K562 (cell line): ENCODE measurements at regions not wholly inside any gene's neighbourhood (a gene's known extent, or its start where the extent isn't known, plus 50 kb on each side); places are given as distances from the start of the nearest gene placed in this dataset.

Experiments used
- ATAC-seq: fragments of 200-7000 bp; cut with Tn5 transposase; 3 replicates; pipeline ENCODE4 v1.9.1; 2020; ENCODE audit warnings: moderate library complexity
- BruUV-seq: library from RNA; stranded (reverse); fragments of 400-500 nt; replicated peaks from 2 replicates; lab custom pipeline; 2021; lab: Mats Ljungman, UMichigan
- CTCF ChIA-PET: fragments of 300-600 bp; formaldehyde crosslinking; extraction: SDS; loops from one replicate; lab custom pipeline; 2021; ENCODE audit warnings: low intra/inter-chr PET ratio; lab: Yijun Ruan, JAX
- POLR2A ChIA-PET: fragments of 300-600, 350-650 bp; sonication (Branson Sonifier 250); formaldehyde crosslinking; extraction: SDS; loops from one replicate; lab custom pipeline; 2021; ENCODE audit warnings: antibody characterized with exemption, inconsistent platforms; lab: Yijun Ruan, JAX
- DNase-seq, 4 experiments: peaks; one replicate each; pipeline versions ENCODE4 v3.0.0 to v3.0.0-alpha.2; 2011 to 2018; ENCODE audit warnings: low spot score in 3 of 4, mixed read lengths in 3 of 4; ENCODE audit errors: extremely low read depth in 1 of 4
- FAIRE-seq: peaks from 2 replicates; lab custom pipeline; 2011; peaks lifted over from hg19 to GRCh38; lab: Jason Lieb, UNC
- H2AFZ ChIP-seq: 2 replicates; pipeline ENCODE4 v1.6.0; 2011; ENCODE audit warnings: low read depth, low read length, control low read depth, inconsistent platforms
- H3K27ac ChIP-seq: fragments of 200-600 bp; 3 replicates; pipeline ENCODE4 v1.8.0; 2011; ENCODE audit warnings: low read depth, mild to moderate bottlenecking, control low read depth, inconsistent platforms, low read length, moderate library complexity, mixed read lengths; ENCODE audit errors: extremely low read depth
- H3K27me3 ChIP-seq, 2 experiments: fragments of 300-600 bp in 1 of 2; 2 replicates in 1 of 2; 3 replicates in 1 of 2; pipeline versions ENCODE4 v1.6.0 to v1.8.0; 2011; ENCODE audit warnings: inconsistent platforms in 2 of 2, low read length in 2 of 2, mild to moderate bottlenecking in 1 of 2, mixed read lengths in 1 of 2, moderate library complexity in 1 of 2; ENCODE audit not compliant: control insufficient read depth in 2 of 2, insufficient read depth in 2 of 2
- H3K36me3 ChIP-seq: fragments of 300-600 bp; 3 replicates; pipeline ENCODE4 v1.8.0; 2011; ENCODE audit warnings: mild to moderate bottlenecking, low read length, inconsistent platforms; ENCODE audit not compliant: control insufficient read depth, insufficient read depth
- H3K4me1 ChIP-seq, 2 experiments: fragments of 200-600 bp in 1 of 2; replicated peaks in 1 of 2; 2 replicates in 1 of 2; 3 replicates in 1 of 2; pipeline versions ENCODE4 v1.5.1 to v1.8.0; 2011; ENCODE audit warnings: inconsistent platforms in 2 of 2, low read length in 2 of 2, mild to moderate bottlenecking in 1 of 2, mixed read lengths in 1 of 2, moderate library complexity in 1 of 2; ENCODE audit not compliant: control insufficient read depth in 2 of 2, insufficient read depth in 2 of 2
- H3K4me2 ChIP-seq: 2 replicates; pipeline ENCODE4 v1.6.1; 2011; ENCODE audit warnings: low read length, control low read depth, inconsistent platforms, mixed read lengths; ENCODE audit not compliant: insufficient read depth
- H3K4me3 ChIP-seq: fragments of 200-600 bp; sonication (generic), shearing (Covaris generic); 2 replicates; pipeline ENCODE4 v1.5.1; 2016; ENCODE audit warnings: control low read depth, inconsistent platforms
- H3K79me2 ChIP-seq: fragments of 200-600 bp; 3 replicates; pipeline ENCODE4 v1.8.0; 2011; ENCODE audit warnings: low read length, inconsistent platforms; ENCODE audit not compliant: control insufficient read depth, insufficient read depth
- H3K9ac ChIP-seq, 2 experiments: 2 replicates each; pipeline versions ENCODE4 v1.6.0 to v1.6.1; 2011; ENCODE audit warnings: low read depth in 2 of 2, low read length in 2 of 2, control low read depth in 1 of 2, inconsistent platforms in 1 of 2, mild to moderate bottlenecking in 1 of 2, mixed read lengths in 1 of 2; ENCODE audit not compliant: insufficient read depth in 1 of 2
- H3K9me1 ChIP-seq: one replicate; pipeline ENCODE4 v1.6.0; 2011; ENCODE audit warnings: inconsistent platforms, mild to moderate bottlenecking, low read length, moderate library complexity; ENCODE audit not compliant: control insufficient read depth, insufficient read depth
- H3K9me3 ChIP-seq: replicated peaks from 2 replicates; pipeline ENCODE4 v1.5.1; 2011; ENCODE audit warnings: low read depth, low read length, inconsistent platforms; ENCODE audit not compliant: control insufficient read depth, insufficient read depth
- H4K20me1 ChIP-seq: replicated peaks from 2 replicates; pipeline ENCODE4 v1.6.1; 2011; ENCODE audit warnings: low read length, inconsistent platforms, mixed read lengths; ENCODE audit not compliant: control insufficient read depth, insufficient read depth
- NFRKB ChIP-seq: fragments of 450-650 bp; IDR thresholded peaks from 2 replicates; pipeline ENCODE4 v1.6.1; 2016; ENCODE audit warnings: low read depth
- RBM34 ChIP-seq: fragments of 200-400 bp; formaldehyde crosslinking; IDR thresholded peaks from 2 replicates; pipeline ENCODE4 v1.6.1; 2018; ENCODE audit warnings: low read length, borderline replicate concordance; ENCODE audit not compliant: insufficient read depth
- ZNF431 ChIP-seq: sonication (generic); formaldehyde crosslinking; IDR thresholded peaks from 2 replicates; pipeline ENCODE4 v1.8.0; 2022; ENCODE audit warnings: mild to moderate bottlenecking, missing genetic modification reagents
- WGBS: fragments of 100-300 bp; shearing (Covaris generic); methylation state at CpG from one replicate; pipeline ENCODE4 v1.1.6; 2016; ENCODE audit warnings: low coverage, mixed read lengths; ENCODE audit not compliant: insufficient coverage; ENCODE audit errors: missing lambda C conversion rate; 5-methylcytosine and 5-hydroxymethylcytosine counted together
- in situ Hi-C: fragments of 300-500 bp; cut with MboI; formaldehyde crosslinking; loops from 4 replicates; pipeline ENCODE4 v1.15.0; 2018; ENCODE audit warnings: inconsistent platforms, mixed read lengths
- intact Hi-C: fragments of 100-400 bp; cut with micrococcal nuclease; formaldehyde crosslinking; loops from 2 replicates; pipeline ENCODE4 v1.14.2; 2022
- TF ChIP-seq, protein P1 (sequence below): fragments of 450-650 bp; IDR thresholded peaks from 2 replicates; pipeline ENCODE4 v1.6.1; 2014; ENCODE audit warnings: low read depth, mild to moderate bottlenecking, moderate library complexity, borderline replicate concordance
- TF ChIP-seq, protein P2 (sequence below): fragments of 450-650 bp; formaldehyde crosslinking; IDR thresholded peaks from 2 replicates; pipeline ENCODE4 v1.4.0; 2020; ENCODE audit warnings: mild to moderate bottlenecking, moderate library complexity
- TF ChIP-seq, protein P3 (sequence below): fragments of 200-800 bp; sonication (Bioruptor generic); IDR thresholded peaks from 2 replicates; pipeline ENCODE4 v1.6.1; 2017; ENCODE audit warnings: missing genetic modification characterization, missing compliant biosample characterization

DNA sequence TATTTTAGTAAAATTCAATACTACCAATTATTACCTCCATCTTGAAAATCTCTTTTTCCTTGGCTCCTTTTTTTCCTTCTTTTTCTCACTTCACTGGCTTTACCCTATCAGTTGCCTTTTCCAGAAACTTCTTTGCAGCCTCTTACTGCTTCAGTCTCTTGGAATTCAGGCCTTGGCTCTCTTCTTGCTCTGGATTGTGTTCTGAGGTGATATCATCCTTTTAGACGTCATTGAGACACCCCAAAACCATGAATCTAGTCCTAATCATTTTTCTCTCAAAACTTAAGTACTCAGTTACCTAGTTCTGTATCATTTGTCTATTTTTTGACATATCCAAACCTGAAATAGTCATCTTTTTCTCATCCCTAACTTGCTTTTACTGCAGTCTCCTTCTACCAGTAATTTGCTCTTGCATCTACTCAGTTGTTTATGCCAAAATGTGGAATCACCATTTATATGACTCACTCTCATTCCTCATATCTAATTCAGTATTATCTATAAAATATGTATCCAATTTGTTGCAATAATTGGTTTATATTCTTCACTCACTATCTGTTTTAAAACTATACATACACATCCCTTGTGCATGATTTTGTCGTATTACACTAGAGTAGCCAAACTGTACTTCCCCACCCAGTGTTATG is 703.2 kb upstream of the CCDC54 start (continued):
- TF ChIP-seq, protein P1, sequence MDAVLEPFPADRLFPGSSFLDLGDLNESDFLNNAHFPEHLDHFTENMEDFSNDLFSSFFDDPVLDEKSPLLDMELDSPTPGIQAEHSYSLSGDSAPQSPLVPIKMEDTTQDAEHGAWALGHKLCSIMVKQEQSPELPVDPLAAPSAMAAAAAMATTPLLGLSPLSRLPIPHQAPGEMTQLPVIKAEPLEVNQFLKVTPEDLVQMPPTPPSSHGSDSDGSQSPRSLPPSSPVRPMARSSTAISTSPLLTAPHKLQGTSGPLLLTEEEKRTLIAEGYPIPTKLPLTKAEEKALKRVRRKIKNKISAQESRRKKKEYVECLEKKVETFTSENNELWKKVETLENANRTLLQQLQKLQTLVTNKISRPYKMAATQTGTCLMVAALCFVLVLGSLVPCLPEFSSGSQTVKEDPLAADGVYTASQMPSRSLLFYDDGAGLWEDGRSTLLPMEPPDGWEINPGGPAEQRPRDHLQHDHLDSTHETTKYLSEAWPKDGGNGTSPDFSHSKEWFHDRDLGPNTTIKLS = no peak
- TF ChIP-seq NFRKB = no peak
- TF ChIP-seq, protein P2, sequence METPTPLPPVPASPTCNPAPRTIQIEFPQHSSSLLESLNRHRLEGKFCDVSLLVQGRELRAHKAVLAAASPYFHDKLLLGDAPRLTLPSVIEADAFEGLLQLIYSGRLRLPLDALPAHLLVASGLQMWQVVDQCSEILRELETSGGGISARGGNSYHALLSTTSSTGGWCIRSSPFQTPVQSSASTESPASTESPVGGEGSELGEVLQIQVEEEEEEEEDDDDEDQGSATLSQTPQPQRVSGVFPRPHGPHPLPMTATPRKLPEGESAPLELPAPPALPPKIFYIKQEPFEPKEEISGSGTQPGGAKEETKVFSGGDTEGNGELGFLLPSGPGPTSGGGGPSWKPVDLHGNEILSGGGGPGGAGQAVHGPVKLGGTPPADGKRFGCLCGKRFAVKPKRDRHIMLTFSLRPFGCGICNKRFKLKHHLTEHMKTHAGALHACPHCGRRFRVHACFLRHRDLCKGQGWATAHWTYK (CRISPR knock-in tag) = no peak
- TF ChIP-seq ZNF431 = no peak
- TF ChIP-seq, all 486 proteins: peak for 0

DNA sequence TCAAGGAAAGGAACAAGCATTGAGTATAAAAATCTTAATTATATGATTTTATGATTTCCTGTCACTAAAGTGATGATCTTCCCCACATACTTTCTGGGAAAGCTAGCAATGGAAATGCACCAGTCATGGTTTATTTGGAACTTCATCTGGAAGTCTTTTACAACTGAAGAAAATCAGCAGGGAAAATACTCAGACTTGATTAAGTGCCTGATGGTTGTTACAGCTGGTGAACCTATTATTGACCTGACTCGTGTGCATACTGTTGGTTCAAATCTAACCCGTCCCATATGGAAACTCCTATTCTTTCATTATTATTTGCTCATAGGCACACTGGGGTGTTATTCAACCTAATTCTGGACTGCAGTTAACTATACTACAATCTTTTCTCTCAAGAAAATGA is 701.8 kb upstream of the CCDC54 start:
- no peaks in the 10 kb centered on the region for H3K27me3 ChIP-seq
- FAIRE-seq = no peak
- 0% methylated on average over 2 of the region's 2 CpGs for WGBS
- no peaks in the 10 kb centered on the region for H4K20me1 ChIP-seq
- no peak overlapping the region for H3K4me2 ChIP-seq
- no peaks in the 10 kb centered on the region for H3K4me1 ChIP-seq
- TF ChIP-seq RBM34 = no peak
- TF ChIP-seq, protein P3, sequence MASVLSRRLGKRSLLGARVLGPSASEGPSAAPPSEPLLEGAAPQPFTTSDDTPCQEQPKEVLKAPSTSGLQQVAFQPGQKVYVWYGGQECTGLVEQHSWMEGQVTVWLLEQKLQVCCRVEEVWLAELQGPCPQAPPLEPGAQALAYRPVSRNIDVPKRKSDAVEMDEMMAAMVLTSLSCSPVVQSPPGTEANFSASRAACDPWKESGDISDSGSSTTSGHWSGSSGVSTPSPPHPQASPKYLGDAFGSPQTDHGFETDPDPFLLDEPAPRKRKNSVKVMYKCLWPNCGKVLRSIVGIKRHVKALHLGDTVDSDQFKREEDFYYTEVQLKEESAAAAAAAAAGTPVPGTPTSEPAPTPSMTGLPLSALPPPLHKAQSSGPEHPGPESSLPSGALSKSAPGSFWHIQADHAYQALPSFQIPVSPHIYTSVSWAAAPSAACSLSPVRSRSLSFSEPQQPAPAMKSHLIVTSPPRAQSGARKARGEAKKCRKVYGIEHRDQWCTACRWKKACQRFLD (CRISPR knock-in tag) = no peak
- H3K4me3 ChIP-seq = no peak overlapping the region
- DNase-seq = no peak
- in situ Hi-C loops = no loop called here
- H3K9me3 ChIP-seq = no peaks in the 10 kb centered on the region
- BruUV-seq = no TSS peak
- H3K36me3 ChIP-seq = no peaks in the 10 kb centered on the region
- ChIA-PET CTCF (no interaction called here), POLR2A (no interaction called here)
- H3K27ac ChIP-seq = no peak overlapping the region
- intact Hi-C loops = no loop called here
- H3K79me2 ChIP-seq = no peaks in the 10 kb centered on the region
- no peaks in the 10 kb centered on the region for H3K9me1 ChIP-seq
- no peak for ATAC-seq
- no peak overlapping the region for H3K9ac ChIP-seq
- no peak overlapping the region for H2AFZ ChIP-seq
